ENCODE measurements at regions not wholly inside any gene's neighbourhood (a gene's known extent, or its start where the extent isn't known, plus 50 kb on each side); places are given as distances from the start of the nearest gene placed in this dataset.
"Not testable (repeated sequence)": the region's sequence is repeated elsewhere in the genome, so short reads cannot be mapped to it uniquely, and the experiment has no call there.

GRCh38 chr1:5678759-5679158 lies 313.5 kb downstream of the NPHP4 start:
- H3K36me3 ChIP-seq: no peaks in the 10 kb centered on the region
- no peaks in the 10 kb centered on the region for H3K9me3 ChIP-seq (replicated peaks)
- no peaks in the 10 kb centered on the region for H3K4me1 ChIP-seq (replicated peaks)
- DNase-seq (ENCODE audit: low read depth in 1 of 2, low spot score in 2 of 2): no peak
- H3K27me3 ChIP-seq (replicated peaks): no peaks in the 10 kb centered on the region
- no peak overlapping the region for H3K4me3 ChIP-seq
- no peak overlapping the region for H3K27ac ChIP-seq

- DNase-seq (ENCODE audit: low read depth in 1 of 2, low spot score in 2 of 2); H3K36me3 ChIP-seq; H3K4me3 ChIP-seq; H3K9me3 ChIP-seq (replicated peaks); H3K27ac ChIP-seq; H3K27me3 ChIP-seq (replicated peaks); H3K4me1 ChIP-seq (replicated peaks): not testable (repeated sequence)
Measured at GRCh38 chr1:5672355-5672754, 319.9 kb downstream of the NPHP4 start.

GRCh38 chr1:5670590-5671350 lies 321.5 kb downstream of the NPHP4 start:
- Histone ChIP-seq H3K27ac (no peak overlapping the region), H3K9me3 (replicated peaks) (no peaks in the 10 kb centered on the region), H3K36me3 (no peaks in the 10 kb centered on the region), H3K27me3 (replicated peaks) (no peaks in the 10 kb centered on the region), H3K4me3 (no peak overlapping the region), H3K4me1 (replicated peaks) (no peaks in the 10 kb centered on the region)
- DNase-seq (ENCODE audit: low read depth in 1 of 2, low spot score in 2 of 2): no peak

GRCh38 chr1:5667513-5668325 lies 324.5 kb downstream of the NPHP4 start:
- Histone ChIP-seq H3K4me1 (replicated peaks) (no peaks in the 10 kb centered on the region), H3K36me3 (no peaks in the 10 kb centered on the region), H3K4me3 (no peak overlapping the region), H3K27ac (no peak overlapping the region), H3K27me3 (replicated peaks) (no peaks in the 10 kb centered on the region), H3K9me3 (replicated peaks) (no peaks in the 10 kb centered on the region)
- no peak for DNase-seq (ENCODE audit: low read depth in 1 of 2, low spot score in 2 of 2)

- no peaks in the 10 kb centered on the region for H3K27me3 ChIP-seq (replicated peaks)
- H3K4me1 ChIP-seq (replicated peaks): no peaks in the 10 kb centered on the region
- no peak overlapping the region for H3K4me3 ChIP-seq
- H3K27ac ChIP-seq: no peak overlapping the region
- no peaks in the 10 kb centered on the region for H3K36me3 ChIP-seq
- DNase-seq (ENCODE audit: low read depth in 1 of 2, low spot score in 2 of 2): no peak
- H3K9me3 ChIP-seq (replicated peaks): no peaks in the 10 kb centered on the region
Measured at GRCh38 chr1:5664906-5665875, 327.0 kb downstream of the NPHP4 start.

- no peak overlapping the region for H3K4me3 ChIP-seq
- no peaks in the 10 kb centered on the region for H3K27me3 ChIP-seq (replicated peaks)
- H3K4me1 ChIP-seq (replicated peaks): no peaks in the 10 kb centered on the region
- H3K36me3 ChIP-seq: no peaks in the 10 kb centered on the region
- no peak for DNase-seq (ENCODE audit: low read depth in 1 of 2, low spot score in 2 of 2)
- no peaks in the 10 kb centered on the region for H3K9me3 ChIP-seq (replicated peaks)
- H3K27ac ChIP-seq: no peak overlapping the region
Measured at GRCh38 chr1:5664081-5664768, 328.0 kb downstream of the NPHP4 start.

GRCh38 chr1:5662744-5663126 lies 329.5 kb downstream of the NPHP4 start:
- Histone ChIP-seq H3K27ac (no peak overlapping the region), H3K4me3 (no peak overlapping the region), H3K9me3 (replicated peaks) (no peaks in the 10 kb centered on the region), H3K36me3 (no peaks in the 10 kb centered on the region), H3K27me3 (replicated peaks) (no peaks in the 10 kb centered on the region), H3K4me1 (replicated peaks) (no peaks in the 10 kb centered on the region)
- DNase-seq (ENCODE audit: low read depth in 1 of 2, low spot score in 2 of 2): no peak

- no peaks in the 10 kb centered on the region for H3K27me3 ChIP-seq (replicated peaks)
- no peaks in the 10 kb centered on the region for H3K9me3 ChIP-seq (replicated peaks)
- no peaks in the 10 kb centered on the region for H3K36me3 ChIP-seq
- no peak overlapping the region for H3K27ac ChIP-seq
- no peak overlapping the region for H3K4me3 ChIP-seq
- H3K4me1 ChIP-seq (replicated peaks): no peaks in the 10 kb centered on the region
- no peak for DNase-seq (ENCODE audit: low read depth in 1 of 2, low spot score in 2 of 2)
Measured at GRCh38 chr1:5662086-5662743, 330.0 kb downstream of the NPHP4 start.

GRCh38 chr1:5661196-5662085 lies 330.8 kb downstream of the NPHP4 start:
- Histone ChIP-seq H3K27me3 (replicated peaks) (no peaks in the 10 kb centered on the region), H3K9me3 (replicated peaks) (no peaks in the 10 kb centered on the region)
- DNase-seq (ENCODE audit: low read depth in 1 of 2, low spot score in 2 of 2): no peak

GRCh38 chr1:5660141-5660935 lies 331.9 kb downstream of the NPHP4 start:
- no peak for DNase-seq (ENCODE audit: low read depth in 1 of 2, low spot score in 2 of 2)
- H3K9me3 ChIP-seq (replicated peaks): no peaks in the 10 kb centered on the region
- no peaks in the 10 kb centered on the region for H3K4me1 ChIP-seq (replicated peaks)
- no peak overlapping the region for H3K27ac ChIP-seq
- H3K4me3 ChIP-seq: no peak overlapping the region
- H3K36me3 ChIP-seq: no peaks in the 10 kb centered on the region
- H3K27me3 ChIP-seq (replicated peaks): no peaks in the 10 kb centered on the region

More at GRCh38 chr1:5661196-5662085, 330.8 kb downstream of the NPHP4 start:
- H3K4me3 ChIP-seq: no peak overlapping the region
- no peak overlapping the region for H3K27ac ChIP-seq
- no peaks in the 10 kb centered on the region for H3K4me1 ChIP-seq (replicated peaks)
- no peaks in the 10 kb centered on the region for H3K36me3 ChIP-seq

- Histone ChIP-seq H3K27me3 (replicated peaks) (no peaks in the 10 kb centered on the region), H3K27ac (no peak overlapping the region), H3K4me1 (replicated peaks) (no peaks in the 10 kb centered on the region), H3K36me3 (no peaks in the 10 kb centered on the region), H3K4me3 (no peak overlapping the region), H3K9me3 (replicated peaks) (no peaks in the 10 kb centered on the region)
- no peak for DNase-seq (ENCODE audit: low read depth in 1 of 2, low spot score in 2 of 2)
Measured at GRCh38 chr1:5659606-5660005, 332.6 kb downstream of the NPHP4 start.
